Effector CD4-positive, alpha-beta T cell (primary cell): ENCODE measurements at regions not wholly inside any gene's neighbourhood (a gene's known extent, or its start where the extent isn't known, plus 50 kb on each side); places are given as distances from the start of the nearest gene placed in this dataset.

Source experiments
- DNase-seq: peaks from one replicate; pipeline ENCODE4 v3.0.0-alpha.2; 2020

GRCh38 chr2:198483051-198483450, 678.7 kb downstream of the PLCL1 start:
- DNase-seq: no peak

GRCh38 chr2:198479065-198479464, 674.7 kb downstream of the PLCL1 start:
- DNase-seq: no peak

- DNase-seq: no peak
Observed at GRCh38 chr2:198478361-198478760, 674.0 kb downstream of the PLCL1 start.

- no peak for DNase-seq
Observed at GRCh38 chr2:198476007-198476406, 671.6 kb downstream of the PLCL1 start.

- DNase-seq: no peak
Observed at GRCh38 chr2:198471291-198471690, 666.9 kb downstream of the PLCL1 start.

GRCh38 chr2:198468136-198468535, 663.7 kb downstream of the PLCL1 start:
- no peak for DNase-seq

- DNase-seq: no peak
Observed at GRCh38 chr2:198465970-198466369, 661.6 kb downstream of the PLCL1 start.

- DNase-seq: no peak
Observed at GRCh38 chr2:198456418-198456817, 652.0 kb downstream of the PLCL1 start.

GRCh38 chr2:198453866-198454265, 649.5 kb downstream of the PLCL1 start:
- DNase-seq: no peak

GRCh38 chr2:198452327-198452726, 647.9 kb downstream of the PLCL1 start:
- no peak for DNase-seq

- DNase-seq: no peak
Observed at GRCh38 chr2:198448789-198449188, 644.4 kb downstream of the PLCL1 start.

GRCh38 chr2:198444800-198445287, 640.5 kb downstream of the PLCL1 start:
- no peak for DNase-seq

GRCh38 chr2:198441901-198442300, 637.5 kb downstream of the PLCL1 start:
- no peak for DNase-seq

GRCh38 chr2:198441246-198441645, 636.9 kb downstream of the PLCL1 start:
- DNase-seq: no peak

- no peak for DNase-seq
Observed at GRCh38 chr2:198440833-198441232, 636.4 kb downstream of the PLCL1 start.

GRCh38 chr2:198438331-198438730, 633.9 kb downstream of the PLCL1 start:
- DNase-seq: no peak

- DNase-seq: no peak
Observed at GRCh38 chr2:198424112-198424511, 619.7 kb downstream of the PLCL1 start.

GRCh38 chr2:198417836-198418235, 613.4 kb downstream of the PLCL1 start:
- no peak for DNase-seq

- DNase-seq: no peak
Observed at GRCh38 chr2:198414976-198415375, 610.6 kb downstream of the PLCL1 start.

- no peak for DNase-seq
Observed at GRCh38 chr2:198411936-198412335, 607.5 kb downstream of the PLCL1 start.

GRCh38 chr2:198408171-198408570, 603.8 kb downstream of the PLCL1 start:
- no peak for DNase-seq

- no peak for DNase-seq
Observed at GRCh38 chr2:198405311-198405710, 600.9 kb downstream of the PLCL1 start.

- DNase-seq: no peak
Observed at GRCh38 chr2:198401644-198402043, 597.3 kb downstream of the PLCL1 start.

- no peak for DNase-seq
Observed at GRCh38 chr2:198400999-198401398, 596.6 kb downstream of the PLCL1 start.

- no peak for DNase-seq
Observed at GRCh38 chr2:198394208-198394607, 589.8 kb downstream of the PLCL1 start.

GRCh38 chr2:198390670-198391069, 586.3 kb downstream of the PLCL1 start:
- no peak for DNase-seq
